H1 (cell line): ENCODE measurements at regions not wholly inside any gene's neighbourhood (a gene's known extent, or its start where the extent isn't known, plus 50 kb on each side); places are given as distances from the start of the nearest gene placed in this dataset.

Experiments
- CBX8 ChIP-seq: fragments of 300-800, 300-1000 bp; sonication (generic); IDR thresholded peaks from 2 replicates; pipeline ENCODE4 v1.7.1; 2016; ENCODE audit warnings: low read depth, low read length, borderline replicate concordance
- CHD7 ChIP-seq: fragments of 300-600 bp; sonication (generic); IDR thresholded peaks from 2 replicates; pipeline ENCODE4 v1.7.1; 2012; ENCODE audit warnings: low read length, moderate library complexity, mild to moderate bottlenecking, inconsistent platforms; ENCODE audit not compliant: insufficient replicate concordance
- TCF12 ChIP-seq: IDR thresholded peaks from 2 replicates; pipeline ENCODE4 v1.6.1; 2011; ENCODE audit warnings: low read depth, mild to moderate bottlenecking, low read length

GRCh38 chr12:19755136-19755535 is 315.8 kb downstream of the AEBP2 start (continued):
- TF ChIP-seq CHD7 (no peak), TCF12 (no peak), CBX8 (no peak)
- TF ChIP-seq, all 59 proteins: peak for 0
